Esophagus muscularis mucosa (tissue), 3 donors: ENCODE measurements at regions not wholly inside any gene's neighbourhood (a gene's known extent, or its start where the extent isn't known, plus 50 kb on each side); places are given as distances from the start of the nearest gene placed in this dataset.

Experiments used
- POLR2A ChIP-seq: fragments of 450-650 bp; IDR thresholded peaks from one replicate; pipeline ENCODE4 v1.6.1; 2017; ENCODE audit warnings: antibody characterized with exemption, moderate library complexity, mild to moderate bottlenecking, low read depth
- TF ChIP-seq, protein P1 (sequence below), 3 experiments: fragments of 200-600 bp in 2 of 3; fragments of 450-650 bp in 1 of 3; sonication (generic) in 2 of 3; IDR thresholded peaks; one replicate each; pipeline ENCODE4 v1.5.1; 2017 to 2019; ENCODE audit warnings: antibody characterized with exemption in 3 of 3, mild to moderate bottlenecking in 2 of 3, moderate library complexity in 1 of 3

GRCh38 chr1:229023651-229024300, 247.1 kb upstream of the RAB4A start:
- no peak for TF ChIP-seq POLR2A
- TF ChIP-seq, protein P1, sequence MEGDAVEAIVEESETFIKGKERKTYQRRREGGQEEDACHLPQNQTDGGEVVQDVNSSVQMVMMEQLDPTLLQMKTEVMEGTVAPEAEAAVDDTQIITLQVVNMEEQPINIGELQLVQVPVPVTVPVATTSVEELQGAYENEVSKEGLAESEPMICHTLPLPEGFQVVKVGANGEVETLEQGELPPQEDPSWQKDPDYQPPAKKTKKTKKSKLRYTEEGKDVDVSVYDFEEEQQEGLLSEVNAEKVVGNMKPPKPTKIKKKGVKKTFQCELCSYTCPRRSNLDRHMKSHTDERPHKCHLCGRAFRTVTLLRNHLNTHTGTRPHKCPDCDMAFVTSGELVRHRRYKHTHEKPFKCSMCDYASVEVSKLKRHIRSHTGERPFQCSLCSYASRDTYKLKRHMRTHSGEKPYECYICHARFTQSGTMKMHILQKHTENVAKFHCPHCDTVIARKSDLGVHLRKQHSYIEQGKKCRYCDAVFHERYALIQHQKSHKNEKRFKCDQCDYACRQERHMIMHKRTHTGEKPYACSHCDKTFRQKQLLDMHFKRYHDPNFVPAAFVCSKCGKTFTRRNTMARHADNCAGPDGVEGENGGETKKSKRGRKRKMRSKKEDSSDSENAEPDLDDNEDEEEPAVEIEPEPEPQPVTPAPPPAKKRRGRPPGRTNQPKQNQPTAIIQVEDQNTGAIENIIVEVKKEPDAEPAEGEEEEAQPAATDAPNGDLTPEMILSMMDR (IDR thresholded peaks at IDR 0.05), result no peak
